GM21447 (cell line): ENCODE measurements at regions not wholly inside any gene's neighbourhood (a gene's known extent, or its start where the extent isn't known, plus 50 kb on each side); places are given as distances from the start of the nearest gene placed in this dataset.
"Not testable (repeated sequence)": the region's sequence is repeated elsewhere in the genome, so short reads cannot be mapped to it uniquely, and the experiment has no call there.

Experiments used
- ATAC-seq: cut with Tn5 transposase; IDR thresholded peaks from one replicate; pipeline ENCODE4 v1.9.1; 2021; ENCODE audit not compliant: unreplicated experiment

DNA sequence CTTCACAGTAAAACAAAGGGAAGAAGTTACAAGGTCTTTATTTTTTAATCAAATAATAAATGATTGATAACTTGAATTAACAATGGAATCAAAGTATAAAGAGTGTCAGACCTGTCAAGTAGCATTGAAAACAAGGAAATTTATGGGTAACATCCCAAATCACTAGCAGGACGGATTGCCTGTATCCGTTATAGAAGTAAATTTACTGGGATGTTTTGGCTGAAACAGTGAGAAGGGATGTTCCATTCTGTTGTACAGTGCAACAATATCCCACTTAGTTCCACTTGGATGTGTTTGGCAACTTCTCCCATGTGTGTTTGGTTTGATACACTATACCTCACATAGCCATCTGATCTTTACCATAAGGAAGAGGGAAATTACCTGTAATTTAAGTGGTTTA lies 421.0 kb upstream of the CHD1 start:
- no peak for ATAC-seq

GRCh38 chr5:99348597-99348996 lies 419.8 kb upstream of the CHD1 start:
- ATAC-seq: no peak

- ATAC-seq: not testable (repeated sequence)
Measured at GRCh38 chr5:99339758-99340157, 411.0 kb upstream of the CHD1 start.

- ATAC-seq: no peak
Measured at GRCh38 chr5:99334936-99335335, 406.1 kb upstream of the CHD1 start.

DNA sequence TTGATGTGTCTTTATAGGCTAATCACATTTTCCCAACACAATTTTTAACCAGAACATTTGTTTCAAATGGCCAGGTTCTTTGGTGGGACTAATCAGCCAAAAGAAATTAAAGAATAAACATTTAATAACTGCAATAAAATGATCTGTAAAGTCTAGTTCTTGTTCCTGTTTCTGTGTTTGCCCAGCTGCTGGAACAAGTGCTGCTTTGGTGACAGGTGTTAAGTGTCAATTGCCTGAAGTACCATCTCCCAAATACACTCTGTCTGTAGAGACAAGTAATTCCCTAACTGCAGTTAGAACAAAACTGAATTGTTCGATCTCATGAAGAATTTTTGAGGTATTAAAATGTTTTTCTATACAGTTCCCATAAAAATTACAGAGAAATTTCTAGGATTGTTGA lies 402.3 kb upstream of the CHD1 start:
- ATAC-seq: no peak

DNA sequence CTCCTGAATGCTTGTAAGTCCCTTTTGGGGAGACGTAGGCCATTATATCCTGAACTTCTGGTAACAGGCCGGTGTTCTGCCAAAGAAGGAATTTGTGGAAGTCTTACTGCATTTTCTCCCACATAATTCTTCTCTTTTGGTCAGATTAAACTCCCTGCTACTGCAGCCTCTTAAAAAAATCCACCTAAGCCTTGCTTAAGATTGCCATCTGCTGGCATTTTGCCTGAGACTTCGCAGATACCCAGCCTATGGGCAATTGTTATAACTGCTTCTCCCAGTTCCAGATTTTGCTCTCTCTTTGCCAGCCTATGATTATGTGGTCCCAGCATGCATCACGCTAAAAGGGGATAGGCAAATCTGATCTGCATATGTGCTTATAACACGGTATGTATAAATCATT lies 391.6 kb upstream of the CHD1 start:
- ATAC-seq: no peak

- ATAC-seq: no peak
Measured at GRCh38 chr5:99317136-99317535, 388.3 kb upstream of the CHD1 start.

- ATAC-seq: no peak
Measured at GRCh38 chr5:99316484-99316883, 387.7 kb upstream of the CHD1 start.

- no peak for ATAC-seq
Measured at GRCh38 chr5:99315413-99316183, 386.8 kb upstream of the CHD1 start.

DNA sequence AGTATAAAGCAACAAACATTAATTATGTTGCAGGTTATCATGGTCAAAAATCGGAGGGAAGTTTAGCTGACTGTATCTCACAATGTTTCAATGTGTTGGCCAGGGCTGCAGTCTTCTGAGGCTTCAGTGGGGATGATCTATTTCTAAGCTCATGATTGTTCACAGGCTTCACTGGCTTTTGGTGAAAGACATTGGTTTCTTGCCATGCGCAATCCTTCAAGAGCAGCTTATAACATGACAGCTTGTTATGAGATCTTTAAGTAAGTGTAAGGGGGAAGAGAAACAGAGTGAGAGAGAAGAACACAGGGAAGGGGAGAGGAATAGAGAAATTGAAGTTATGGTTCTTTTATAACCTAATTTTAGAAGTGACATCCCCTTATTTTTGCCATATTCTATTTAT lies 385.9 kb upstream of the CHD1 start:
- no peak for ATAC-seq

- ATAC-seq: no peak
Measured at GRCh38 chr5:99308131-99308530, 379.3 kb upstream of the CHD1 start.

DNA sequence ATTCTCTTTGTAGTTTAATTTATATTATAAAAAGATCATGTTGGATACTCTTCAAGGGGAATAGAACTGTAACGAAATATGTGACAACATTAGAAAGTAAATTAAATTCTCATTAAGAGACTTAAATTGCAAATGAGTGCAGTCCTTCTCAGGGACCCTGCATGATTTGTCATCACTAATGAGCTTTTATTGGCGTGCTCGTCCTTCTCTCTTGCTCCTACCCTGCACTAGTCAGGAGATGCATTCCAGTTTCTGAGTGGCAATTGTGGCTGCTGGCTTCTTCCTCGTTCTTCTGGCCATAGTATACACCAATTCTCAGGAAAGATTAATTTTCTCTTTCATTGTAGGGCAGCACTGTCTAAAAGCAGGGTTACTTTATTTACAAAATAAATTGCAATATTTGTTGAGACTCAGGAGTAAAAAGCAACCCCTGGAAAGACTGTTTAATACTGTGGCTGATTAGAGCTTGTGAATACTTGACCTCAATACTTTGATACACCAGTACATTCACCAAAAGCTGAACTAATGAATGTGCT lies 376.3 kb upstream of the CHD1 start:
- ATAC-seq: no peak

DNA sequence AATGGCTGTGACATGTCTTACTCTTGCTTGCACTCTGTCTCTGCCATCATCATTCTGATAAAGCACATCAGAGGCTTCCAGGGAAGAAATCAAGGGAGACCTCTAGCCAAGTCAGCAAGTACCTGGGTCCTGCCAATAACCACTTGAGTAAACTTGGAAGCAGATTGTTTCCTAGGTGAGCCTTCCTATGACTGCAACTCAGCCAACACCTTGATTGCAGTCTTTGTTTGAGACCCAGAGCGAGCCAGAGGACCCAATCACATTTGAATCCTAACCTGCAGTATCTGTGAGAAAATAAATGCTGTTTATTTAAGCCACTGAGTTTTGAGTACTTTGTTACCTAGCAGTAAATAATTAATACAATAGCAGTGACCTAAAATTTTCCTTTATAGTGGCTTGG lies 356.8 kb upstream of the CHD1 start:
- ATAC-seq: no peak

DNA sequence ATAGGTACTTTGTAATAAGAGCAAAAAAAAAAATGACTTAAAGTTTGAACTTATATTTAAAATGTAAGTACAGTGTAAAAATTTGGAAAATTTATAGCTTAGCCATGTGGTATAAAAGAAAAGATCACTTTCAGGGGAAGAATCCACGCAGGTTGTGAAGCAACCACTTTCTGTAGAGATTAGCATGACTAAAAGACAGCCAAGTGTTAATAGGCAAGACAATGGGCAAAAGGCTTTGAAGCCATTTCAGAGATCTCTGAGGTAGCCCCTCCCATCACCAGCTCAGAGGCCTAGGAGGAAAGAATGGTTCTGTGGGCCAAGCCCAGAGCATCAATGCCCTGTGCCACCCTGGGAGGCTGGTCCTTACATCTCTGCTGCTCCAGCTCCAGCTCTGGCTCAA lies 346.3 kb upstream of the CHD1 start:
- ATAC-seq: no peak

- no peak for ATAC-seq
Measured at GRCh38 chr5:99272576-99272975, 343.8 kb upstream of the CHD1 start.

- no peak for ATAC-seq
Measured at GRCh38 chr5:99258819-99259218, 330.0 kb upstream of the CHD1 start.

GRCh38 chr5:99248066-99248465 lies 319.3 kb upstream of the CHD1 start:
- no peak for ATAC-seq

GRCh38 chr5:99247346-99247745 lies 318.5 kb upstream of the CHD1 start:
- ATAC-seq: no peak

DNA sequence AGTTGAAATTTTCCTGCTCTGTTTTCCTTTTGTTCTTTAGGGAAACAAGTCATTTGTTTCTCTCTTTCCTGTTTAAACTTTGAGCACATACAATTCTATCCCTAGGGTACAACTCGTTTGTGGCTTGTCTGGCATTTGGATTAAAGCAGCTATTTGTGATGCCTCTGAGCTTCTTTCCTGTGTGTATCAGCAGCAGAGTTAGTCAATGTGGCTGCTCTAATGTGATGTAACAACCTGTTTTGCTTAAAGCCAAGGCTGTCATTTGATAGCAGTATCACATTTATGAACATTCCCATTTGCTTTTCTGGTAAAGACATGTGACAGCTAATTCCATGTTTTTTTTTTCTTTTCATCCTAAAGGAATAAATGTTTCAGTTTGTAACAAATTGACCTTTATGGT lies 314.3 kb upstream of the CHD1 start:
- ATAC-seq: no peak

GRCh38 chr5:99239826-99240360 lies 311.1 kb upstream of the CHD1 start:
- no peak for ATAC-seq

- ATAC-seq: no peak
Measured at GRCh38 chr5:99191206-99191745, 262.5 kb upstream of the CHD1 start.

- no peak for ATAC-seq
Measured at GRCh38 chr5:99187611-99188010, 258.8 kb upstream of the CHD1 start.
